GM13976 (cell line): ENCODE measurements at regions not wholly inside any gene's neighbourhood (a gene's known extent, or its start where the extent isn't known, plus 50 kb on each side); places are given as distances from the start of the nearest gene placed in this dataset.

Experiments
- DNase-seq: peaks from one replicate; pipeline ENCODE4 v3.0.0; 2012; ENCODE audit warnings: low spot score
- CTCF ChIP-seq: IDR thresholded peaks from 2 replicates; pipeline ENCODE4 v1.5.1; 2012; ENCODE audit warnings: borderline replicate concordance, mild to moderate bottlenecking; ENCODE audit not compliant: insufficient read depth; ENCODE audit errors: extremely low read depth, missing control alignments, control extremely low read depth
- in situ Hi-C: fragments of 300-500 bp; cut with MboI; formaldehyde crosslinking; loops from one replicate; pipeline ENCODE4 v1.12.0; 2022; ENCODE audit warnings: low sequenced_read_pairs, mixed read lengths, inconsistent platforms; ENCODE audit not compliant: unreplicated experiment

- no peak for DNase-seq
- in situ Hi-C loops = no loop called here
- TF ChIP-seq CTCF = no peak
Observed at GRCh38 chr1:115428676-115429075, 90.6 kb upstream of the NGF start.

- no peak for TF ChIP-seq CTCF
- in situ Hi-C loops = no loop called here
Observed at GRCh38 chr1:115428256-115428655, 90.2 kb upstream of the NGF start.

GRCh38 chr1:115426956-115427355, 88.9 kb upstream of the NGF start:
- DNase-seq = no peak
- in situ Hi-C loops = no loop called here
- no peak for TF ChIP-seq CTCF

More at GRCh38 chr1:115428256-115428655, 90.2 kb upstream of the NGF start:
- DNase-seq = no peak

- no peak for TF ChIP-seq CTCF
- DNase-seq = no peak
- in situ Hi-C loops = no loop called here
Observed at GRCh38 chr1:115426231-115426771, 88.3 kb upstream of the NGF start.

GRCh38 chr1:115425442-115425841, 87.4 kb upstream of the NGF start:
- TF ChIP-seq CTCF = no peak
- no peak for DNase-seq
- in situ Hi-C loops = no loop called here

- no peak for TF ChIP-seq CTCF
- in situ Hi-C loops = no loop called here
- no peak for DNase-seq
Observed at GRCh38 chr1:115423776-115424175, 85.7 kb upstream of the NGF start.

GRCh38 chr1:115419571-115419970, 81.5 kb upstream of the NGF start:
- TF ChIP-seq CTCF = no peak
- in situ Hi-C loops = no loop called here
- no peak for DNase-seq
